Activated CD4-positive, alpha-beta T cell treated with anti-CD3 and anti-CD28 coated beads, Interleukin-2, amount 50 U/mL, for 48 hours (primary cell): ENCODE measurements at regions not wholly inside any gene's neighbourhood (a gene's known extent, or its start where the extent isn't known, plus 50 kb on each side); places are given as distances from the start of the nearest gene placed in this dataset.

Source experiments
- DNase-seq, 2 experiments: peaks; one replicate each; pipeline ENCODE4 v3.0.0-alpha.2; 2020

DNA sequence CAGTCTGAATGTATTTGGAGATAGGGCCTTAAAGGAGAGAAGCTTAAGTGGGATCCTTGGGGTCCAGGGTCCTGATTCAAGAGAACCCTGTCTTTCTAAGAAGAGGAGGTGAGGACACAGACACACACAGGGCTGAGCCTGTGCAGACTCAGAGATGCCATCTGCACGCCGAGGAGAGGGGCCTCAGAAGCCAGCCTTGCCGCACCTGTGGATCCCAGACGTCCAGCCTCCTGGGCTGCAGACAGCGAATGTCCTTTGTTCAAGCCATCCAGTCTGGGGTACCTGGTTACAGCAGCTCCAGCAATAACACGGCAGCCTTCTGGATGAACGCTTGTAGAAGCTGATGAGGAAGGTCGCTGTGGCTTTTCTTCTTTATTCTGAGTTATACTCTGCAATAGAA lies 1086.1 kb downstream of the BRD1 start:
- no peak for DNase-seq

DNA sequence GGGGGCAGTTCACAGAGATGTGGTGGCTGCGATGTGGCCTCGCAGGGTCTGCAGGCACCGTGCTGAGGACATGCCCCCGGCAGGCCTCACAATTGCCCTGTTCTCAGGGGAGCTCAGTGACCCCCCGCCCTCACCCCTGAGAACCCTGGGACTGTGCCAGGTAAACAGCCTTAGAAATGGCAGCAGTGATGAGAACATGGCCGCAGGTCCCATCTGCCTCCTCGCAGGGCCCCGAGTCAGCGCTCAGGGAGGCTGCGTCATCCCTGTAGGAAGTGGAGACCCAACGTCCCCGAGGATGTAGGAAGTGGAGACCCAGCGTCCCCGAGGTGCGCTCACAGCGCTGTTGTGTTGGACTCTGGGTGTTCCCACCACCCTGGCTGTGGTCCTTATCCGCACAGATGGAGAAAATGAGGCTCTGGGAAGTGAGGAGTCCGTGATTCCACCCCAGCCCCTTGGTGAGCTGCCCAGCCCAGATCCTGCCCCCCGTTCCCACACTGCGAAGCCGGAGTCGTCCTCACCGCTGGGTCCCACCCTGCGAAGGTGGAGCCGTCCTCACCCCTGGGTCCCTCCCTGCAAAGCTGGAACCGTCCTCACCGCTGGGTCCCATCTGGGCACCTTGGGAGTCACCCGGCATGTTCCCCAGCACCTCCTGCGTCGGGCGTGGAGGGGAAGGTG lies 1086.8 kb downstream of the BRD1 start:
- no peak for DNase-seq

DNA sequence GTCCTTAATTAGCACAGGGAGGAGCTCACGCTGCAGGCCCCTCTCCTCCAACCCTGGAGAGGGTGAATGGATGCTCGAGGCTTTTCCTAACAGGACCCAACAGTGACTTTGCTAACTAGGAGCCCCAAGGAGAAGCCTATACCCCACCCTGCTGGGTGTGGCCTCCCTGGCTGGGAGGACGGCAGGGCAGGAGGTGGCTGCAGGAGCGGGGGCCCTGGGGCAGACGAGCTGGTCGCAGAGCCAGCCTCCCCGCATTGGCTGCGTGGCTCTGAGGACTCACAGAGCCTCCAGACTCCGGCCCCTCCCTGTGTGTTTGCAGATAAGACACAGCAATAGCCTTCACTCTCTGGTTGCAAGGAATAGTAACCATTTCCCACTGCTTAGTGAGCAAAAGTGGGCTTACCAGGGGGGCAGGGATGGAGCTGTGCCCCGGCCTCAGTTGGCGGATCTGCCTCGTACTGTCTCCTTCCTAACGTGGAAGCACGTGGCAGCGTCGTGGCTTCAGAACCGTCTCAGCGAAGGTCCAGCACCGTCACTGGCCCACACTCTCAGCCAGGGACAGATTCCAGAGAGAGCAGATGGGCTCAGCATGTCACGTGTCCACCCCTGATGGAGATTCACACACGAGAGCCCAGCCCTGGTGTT lies 1087.5 kb downstream of the BRD1 start:
- DNase-seq = no peak

DNA sequence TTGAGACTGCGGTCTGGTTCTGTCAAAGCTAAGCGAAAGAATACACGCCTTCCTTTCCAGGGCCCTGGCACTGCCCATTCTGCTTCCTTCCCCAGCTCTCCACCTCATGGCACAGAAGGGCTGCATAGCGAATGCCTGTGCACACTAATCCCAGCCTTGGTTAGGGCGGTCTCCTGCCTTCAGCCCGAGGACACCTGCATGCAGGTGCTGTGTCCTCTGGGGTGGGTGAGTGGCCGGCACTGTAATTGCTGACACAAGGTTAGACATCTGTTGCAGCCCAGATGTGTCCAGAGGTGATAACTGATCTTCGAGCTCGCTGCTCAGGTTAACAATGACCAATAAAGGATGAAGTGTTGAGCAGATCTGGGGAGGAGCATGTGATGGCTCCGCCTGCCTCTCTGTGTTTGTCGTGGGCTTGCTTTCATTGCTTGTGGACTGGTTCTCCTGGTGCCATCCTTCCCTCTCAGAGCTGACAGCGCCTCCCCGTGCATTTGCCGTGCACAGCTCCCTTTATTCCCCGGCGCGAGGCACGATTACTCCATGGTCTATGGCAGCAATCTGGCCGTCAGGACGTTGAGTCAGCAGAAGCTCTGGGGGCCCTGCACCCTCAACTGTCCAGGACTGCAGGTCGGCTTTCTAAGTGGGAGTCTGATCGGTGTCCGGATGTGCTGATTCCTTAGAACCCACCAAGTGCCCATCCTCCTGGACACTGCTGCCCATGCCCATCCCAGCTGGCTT lies 1088.2 kb downstream of the BRD1 start:
- no peak for DNase-seq

DNA sequence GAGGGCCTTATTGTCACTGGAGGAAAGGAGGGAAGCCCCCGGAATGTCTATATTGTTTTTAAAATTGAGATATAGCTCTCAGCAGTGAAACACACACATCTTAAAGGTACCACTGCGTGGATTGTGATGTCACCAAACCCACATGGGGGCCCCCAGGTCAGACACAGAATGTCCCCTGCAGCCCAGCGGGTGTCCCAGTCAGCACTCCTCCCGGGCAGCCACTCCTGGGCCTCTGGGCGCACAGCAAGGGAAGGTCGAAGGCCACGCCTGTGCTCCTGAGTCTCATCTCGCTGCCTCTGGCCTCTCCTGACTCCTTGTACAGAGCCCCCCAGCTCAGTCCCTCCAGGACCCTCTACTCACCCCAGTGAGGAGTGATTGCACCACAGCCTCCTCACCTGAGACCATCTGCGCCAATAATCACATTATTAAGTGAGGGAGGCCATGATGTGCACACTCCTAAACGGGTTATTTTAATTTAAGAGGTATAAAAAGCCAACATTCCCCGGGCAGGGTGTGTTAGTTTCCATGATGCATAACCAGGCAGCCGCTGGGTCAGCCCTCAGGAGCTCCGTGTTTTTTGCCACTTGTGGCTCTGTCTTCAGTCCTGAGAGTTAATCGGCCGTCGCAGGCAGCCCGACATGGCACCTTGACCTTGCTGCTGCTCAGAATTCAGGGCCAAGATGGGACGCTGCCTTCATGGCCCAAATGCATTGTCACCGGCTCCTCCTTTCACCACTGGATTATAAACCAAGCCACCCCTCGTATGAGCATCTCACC lies 1089.3 kb downstream of the BRD1 start:
- no peak for DNase-seq

DNA sequence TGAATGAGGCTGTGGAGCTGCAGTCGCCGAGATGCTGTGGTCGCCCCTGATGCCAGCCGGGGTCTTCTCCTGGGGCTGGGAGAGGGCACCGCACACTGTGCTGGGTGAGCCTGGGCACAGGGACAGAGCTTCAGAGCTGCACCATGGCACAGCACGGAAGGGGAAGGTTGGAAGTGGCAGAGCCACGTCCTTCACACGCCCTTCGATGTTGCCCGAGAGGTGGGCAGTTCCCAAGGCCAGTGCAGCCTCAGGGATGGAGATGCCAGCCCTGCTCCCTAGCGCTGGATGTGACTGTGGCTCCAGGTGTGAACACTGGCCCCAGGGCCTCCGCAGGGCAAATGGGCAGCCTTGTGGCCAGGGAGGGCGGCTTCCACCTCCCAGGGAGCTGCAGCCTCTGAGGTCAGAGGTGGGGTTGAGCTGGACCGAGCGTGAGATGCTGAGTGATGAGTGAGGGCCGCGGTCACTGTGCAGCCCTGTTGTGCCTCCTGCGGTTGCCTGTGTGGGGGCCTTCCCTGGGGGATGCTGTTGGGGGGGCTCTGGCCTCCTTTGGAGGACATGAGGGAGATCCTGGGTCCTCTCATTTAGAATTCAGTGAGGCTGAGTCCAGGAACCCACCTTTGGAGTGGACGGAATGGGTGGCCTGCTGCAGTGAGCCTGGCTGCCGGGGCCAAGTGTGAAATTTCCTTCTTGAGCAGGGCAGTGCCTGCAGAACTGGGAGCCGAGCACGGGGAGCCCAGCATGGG lies 1090.0 kb downstream of the BRD1 start:
- DNase-seq = no peak

DNA sequence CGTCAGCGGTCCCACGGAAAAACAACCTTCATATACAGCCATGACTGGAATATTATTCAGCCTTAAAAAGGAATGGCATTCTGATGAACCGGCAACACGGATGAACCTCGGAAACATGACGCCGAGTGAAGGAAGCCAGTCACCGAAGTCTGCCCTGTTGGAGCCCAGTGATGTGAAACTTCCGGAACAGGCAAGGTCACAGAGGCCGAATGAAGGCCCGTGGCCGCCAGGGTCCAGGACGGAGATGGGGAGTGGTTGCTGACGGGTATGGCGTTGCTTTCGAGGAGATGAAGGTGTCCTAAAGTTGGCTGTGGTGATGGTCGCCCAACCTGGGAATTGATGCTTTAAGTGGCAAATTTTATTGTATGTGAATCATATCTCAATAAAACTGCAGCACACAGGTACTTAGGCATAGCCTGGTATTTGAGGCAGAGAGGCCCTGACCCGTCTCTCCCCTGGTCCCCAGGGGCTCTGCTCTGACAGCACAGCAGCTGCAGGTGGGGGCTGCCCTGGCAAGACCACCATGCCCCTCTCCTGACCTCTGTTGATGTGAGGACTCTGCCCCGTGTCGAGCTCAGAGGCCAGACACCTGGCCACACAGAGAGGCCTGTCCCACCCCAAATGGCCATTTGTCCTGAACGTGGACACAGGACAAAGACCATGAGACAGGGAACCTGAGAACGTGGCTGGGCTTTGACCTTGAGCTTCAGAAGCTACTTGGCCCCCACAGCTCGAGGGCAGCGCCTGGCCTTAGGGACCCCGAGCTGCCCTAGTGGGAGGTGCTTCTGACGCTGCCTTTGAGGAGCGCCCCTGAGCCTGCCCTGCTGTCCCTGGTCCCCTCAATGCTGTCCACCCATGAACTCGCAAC lies 1090.8 kb downstream of the BRD1 start:
- DNase-seq = no peak

DNA sequence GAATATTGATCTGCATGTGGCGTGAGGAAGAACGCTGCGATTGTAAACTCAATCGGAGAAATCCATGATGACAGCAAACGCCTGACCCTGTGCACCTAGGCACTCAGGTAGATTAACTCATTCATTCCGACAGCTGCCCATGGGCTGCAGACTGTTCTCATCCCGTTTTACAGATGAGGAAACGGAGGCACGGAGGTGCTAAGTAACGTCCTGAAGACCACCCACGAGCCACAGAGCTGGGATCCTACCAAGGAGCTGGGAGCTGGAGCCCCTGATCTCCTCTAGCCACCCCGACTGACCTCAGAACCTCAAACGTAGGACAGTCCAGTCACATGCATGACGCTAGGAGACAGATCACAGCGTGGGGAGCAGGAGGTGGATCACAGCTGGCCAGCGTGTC lies 1092.7 kb downstream of the BRD1 start:
- no peak for DNase-seq

DNA sequence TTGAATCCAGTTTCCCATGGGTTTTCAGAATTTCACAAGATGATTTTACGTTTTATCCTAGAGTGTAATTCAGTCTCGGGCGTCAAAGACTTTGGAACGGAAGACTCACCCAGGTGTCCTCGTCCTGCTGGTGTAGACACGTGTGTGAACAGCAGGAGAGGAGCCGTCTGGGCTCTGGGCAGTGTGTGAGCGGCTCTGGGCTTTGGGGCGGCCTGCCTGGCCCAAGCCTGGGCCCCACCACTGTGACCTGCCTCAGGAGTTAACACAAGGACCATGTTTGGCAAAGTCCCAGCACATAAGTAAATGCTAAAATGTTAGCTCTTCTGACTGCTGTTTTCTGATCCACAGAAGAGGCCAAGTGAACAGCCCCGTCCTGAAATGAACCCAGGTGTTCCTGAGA lies 1093.3 kb downstream of the BRD1 start:
- DNase-seq = no peak

DNA sequence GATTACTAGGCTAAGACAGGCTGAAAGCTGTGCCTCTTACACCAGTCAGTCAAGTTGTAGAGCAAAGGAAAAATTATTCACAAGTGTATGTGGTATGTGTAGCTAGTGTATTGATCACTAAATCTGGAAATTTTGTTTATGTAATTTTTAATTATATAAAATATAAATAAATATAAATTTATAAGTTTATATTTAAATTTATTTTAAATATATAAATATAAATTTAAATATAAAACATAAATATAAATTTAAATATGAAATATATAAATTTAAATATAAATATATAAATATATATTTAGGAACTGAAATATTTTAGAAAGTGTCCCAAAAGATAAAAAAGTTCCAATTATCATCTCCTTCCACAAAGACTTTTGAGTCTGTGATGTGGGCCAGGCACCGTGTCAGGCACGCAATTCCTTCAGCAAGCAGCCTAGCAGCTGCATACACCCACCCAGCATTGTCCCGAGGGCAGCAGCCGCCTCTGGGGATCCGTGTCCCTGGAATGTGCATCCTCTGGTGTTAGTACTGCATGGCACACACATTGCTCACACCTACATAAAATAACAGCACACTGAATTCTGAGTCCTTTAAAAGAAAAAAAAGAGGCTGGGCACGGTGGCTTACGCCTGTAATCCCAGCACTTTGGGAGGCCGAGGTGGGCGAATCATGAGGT lies 1098.0 kb downstream of the BRD1 start:
- DNase-seq = no peak

DNA sequence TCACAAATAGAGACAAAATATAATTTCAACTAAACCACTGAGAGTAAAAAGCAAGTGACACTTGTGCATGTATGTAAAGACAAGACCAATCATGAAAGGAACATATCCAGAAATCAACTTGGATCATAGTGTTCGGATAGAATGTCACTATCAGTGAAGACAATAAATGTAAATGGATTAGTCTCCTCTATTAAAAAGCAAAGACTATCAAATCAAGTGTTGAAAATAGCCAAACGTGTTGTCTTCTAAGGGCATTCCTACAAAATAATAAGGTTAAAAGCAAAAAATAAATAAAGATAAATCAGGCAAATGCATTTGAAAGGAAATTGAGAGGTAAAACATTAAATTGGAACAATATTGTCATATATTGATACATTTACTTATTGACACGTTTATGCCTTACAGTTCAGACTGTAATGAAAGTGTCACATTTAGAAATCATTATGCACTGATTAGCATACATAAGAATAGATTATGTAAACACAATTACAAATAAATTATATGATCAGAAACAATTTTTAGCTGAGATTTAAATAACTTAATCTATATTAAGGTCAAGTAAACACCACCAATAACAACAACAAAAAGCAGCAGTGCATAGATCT lies 1100.1 kb downstream of the BRD1 start:
- DNase-seq = no peak

DNA sequence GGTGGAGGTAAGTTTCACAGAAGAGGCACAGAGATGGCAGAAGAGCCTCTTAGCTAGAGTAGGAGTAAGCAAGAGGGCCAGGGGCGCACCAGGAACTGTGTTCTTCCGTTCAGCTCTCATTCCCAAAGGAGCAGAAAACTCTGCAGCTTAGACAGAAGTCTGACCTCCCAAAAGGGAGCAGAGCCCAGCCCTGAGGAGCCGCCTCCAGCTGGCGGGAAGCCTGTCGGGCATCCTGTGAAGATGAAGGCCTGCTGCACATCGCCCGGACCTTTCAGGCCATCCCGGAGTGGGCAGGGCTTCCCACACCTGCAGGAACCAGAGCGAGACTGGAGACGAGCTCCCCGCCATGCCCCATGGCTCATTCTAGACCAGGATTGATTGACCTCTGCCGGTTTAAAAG lies 1102.8 kb downstream of the BRD1 start:
- DNase-seq = no peak

DNA sequence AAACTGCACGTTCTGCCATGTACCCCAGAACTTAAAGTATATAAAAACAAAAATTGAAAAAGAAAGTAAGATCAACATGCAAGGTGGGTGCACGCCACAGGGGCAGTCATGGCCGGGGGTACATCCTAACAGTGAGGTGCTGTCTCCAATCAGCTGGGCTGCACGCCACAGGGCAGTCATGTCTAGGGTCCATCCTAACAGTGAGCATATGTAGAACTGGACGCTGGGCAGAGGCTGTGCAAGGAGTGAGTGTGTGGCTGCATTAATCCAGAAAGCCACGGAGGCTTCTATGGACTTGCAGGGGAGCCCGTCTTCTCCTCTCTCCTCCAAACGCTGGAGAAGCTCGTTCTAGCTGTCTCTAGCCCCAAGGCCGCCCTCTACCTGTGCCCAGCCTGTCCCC lies 1105.0 kb downstream of the BRD1 start:
- DNase-seq = no peak

DNA sequence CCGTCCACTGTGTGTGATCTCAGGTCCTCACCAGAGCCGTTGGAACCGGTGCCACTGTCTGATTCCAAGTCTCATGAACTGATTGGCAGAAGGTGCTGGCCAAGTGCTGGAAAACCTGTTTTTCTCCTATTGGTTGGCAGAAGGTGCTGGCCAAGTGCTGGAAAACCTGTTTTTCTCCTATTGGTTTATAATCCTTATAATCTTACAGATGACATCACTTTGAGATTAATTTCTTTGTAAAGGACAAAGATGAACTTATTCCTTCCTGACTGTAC lies 1106.3 kb downstream of the BRD1 start:
- no peak for DNase-seq

DNA sequence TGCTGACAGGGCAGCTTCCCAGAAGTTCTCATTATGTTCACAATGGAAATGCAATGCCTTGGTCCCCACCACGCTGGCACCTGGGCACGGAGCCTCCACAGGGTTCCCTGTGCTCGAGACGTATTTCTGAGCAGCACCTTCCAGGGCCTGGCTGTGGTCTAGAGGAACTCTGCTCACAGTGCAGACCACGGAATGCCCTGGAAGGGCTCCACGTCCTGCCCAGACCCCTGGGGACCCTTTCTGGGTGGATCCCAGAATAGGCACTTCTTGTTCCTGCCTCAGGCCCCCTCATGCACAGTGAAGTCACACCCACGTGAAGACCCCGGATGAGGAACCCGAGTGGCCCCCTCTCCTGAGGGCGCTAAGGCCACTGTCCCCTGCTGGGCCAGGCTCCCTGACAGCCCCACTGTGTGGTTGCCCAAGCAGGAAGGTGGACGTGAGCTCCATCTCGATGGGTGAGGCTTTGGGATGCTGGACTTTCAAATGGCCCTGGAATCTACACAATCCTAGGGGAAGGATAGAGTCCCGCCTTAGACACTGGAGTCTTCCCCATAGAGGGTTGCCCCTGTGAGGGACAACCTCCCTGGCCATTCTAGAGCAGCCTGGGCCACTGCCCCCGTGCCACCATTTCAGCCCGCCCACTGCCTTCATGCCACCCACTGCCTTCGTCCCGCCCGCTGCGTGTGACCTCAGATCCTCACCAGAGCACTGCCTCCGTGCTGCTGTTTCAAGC lies 1106.8 kb downstream of the BRD1 start:
- no peak for DNase-seq

DNA sequence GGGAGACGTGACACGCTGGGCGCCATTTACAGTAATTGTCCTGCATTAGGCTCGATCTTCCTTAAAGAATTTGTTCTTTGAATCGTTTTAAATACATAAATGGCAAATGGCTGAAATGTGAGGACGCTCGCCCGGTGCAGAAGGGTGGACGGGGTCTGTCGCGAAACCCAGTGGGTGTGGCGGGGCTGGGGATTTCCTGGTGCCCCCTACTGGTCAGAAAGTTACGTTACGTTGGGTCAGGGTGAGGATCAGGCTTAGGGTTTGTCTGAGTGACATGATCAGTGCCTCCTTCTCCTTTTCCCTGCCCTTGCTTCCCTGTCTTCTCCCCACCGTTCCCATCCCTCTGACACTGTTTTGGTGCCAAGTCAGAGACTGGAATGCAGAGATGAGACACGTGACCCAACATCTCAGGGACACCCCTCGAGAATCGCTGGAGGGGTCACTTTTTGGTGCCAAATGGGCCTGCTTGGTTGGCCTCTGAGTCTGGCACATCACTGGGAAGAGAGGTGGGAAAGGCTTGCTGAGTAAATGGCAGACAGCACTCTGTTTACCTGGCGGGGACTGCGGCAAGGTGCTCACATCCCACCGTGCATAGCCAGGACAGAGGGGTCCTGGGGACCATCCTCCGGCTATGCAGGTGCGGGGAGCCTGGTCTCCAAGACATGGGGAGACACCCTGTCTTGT lies 1107.6 kb downstream of the BRD1 start:
- DNase-seq = peak in 1 of 2 experiments; percentile 4

DNA sequence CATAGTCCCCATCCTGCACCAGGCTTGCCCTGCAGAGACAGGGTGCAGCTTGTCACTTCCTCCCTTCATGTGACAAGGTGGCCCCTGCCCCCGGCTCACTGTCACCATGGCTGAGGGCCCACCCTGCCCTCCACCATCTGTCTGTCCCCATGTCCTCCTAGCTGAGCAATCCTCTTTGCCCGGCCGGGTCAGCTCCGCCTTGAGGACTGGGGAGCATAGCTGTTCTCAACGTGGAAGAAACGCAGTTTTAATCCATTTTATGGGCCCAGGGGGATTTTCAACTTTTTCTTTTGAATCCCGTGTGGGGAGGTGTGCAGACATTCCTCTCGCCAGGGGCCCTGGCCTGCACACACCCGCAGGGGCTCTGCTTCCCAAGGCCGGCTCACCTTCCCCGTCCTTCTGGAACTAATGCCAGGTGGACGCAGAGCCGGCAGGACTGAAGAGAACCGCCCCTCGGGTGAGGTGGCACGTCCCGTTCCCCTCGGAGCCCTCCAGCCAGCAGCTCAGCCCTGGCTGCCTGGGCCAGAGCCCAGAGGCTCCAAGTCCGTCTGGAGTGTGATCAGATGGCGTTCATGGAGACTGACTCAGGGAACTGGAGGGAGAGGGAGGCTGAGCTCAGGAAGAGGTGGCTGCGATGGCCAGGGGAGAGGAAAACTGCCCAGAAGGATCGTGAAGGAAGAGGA lies 1108.7 kb downstream of the BRD1 start:
- DNase-seq = no peak

DNA sequence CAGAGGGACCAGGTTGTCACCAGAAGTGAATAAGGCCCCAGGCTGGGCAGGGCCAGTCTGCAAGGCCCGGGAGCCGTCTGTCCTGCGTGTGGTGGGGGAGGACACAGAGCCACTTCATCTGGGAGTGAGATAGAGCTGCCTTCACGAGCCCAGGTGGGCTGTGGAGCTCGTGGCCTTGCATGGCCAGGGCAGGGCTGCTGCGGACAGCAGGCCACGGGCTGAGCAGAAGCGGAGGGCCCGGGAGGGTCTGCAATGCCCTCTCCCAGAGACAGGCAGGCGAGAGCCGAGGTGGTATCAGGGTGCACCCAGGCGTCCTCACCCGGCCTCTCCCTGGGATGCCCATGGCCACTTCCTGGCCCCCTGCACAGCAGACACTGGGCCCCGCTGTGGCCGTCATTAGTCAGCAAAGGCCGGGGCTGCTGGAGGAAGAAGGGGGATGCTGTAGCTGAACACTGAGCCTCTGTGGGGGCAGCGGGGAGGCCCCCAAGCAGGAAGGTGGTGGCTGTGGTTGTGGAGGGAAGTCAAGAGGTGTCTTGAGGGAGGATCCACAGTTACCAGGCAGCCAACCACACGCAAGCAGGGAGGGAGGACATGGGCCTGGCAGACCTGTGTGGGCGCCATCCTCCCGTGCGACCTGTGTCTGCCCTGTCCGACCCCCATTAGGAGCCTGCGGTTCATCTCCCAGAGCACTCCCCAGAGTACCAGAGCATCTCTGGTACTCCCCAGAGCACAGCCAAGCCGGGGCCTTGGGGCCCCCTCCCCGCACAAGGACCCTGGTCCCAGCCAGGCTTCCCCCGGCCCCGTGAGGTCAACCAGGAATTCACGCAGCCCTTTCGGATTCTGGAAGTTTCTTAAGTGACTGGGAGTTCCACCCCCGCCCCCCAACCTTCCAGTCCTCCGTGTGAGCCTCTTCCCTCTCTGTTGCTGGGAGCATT lies 1109.5 kb downstream of the BRD1 start:
- no peak for DNase-seq
